Mesendoderm (in vitro differentiated cells): ENCODE measurements at regions not wholly inside any gene's neighbourhood (a gene's known extent, or its start where the extent isn't known, plus 50 kb on each side); places are given as distances from the start of the nearest gene placed in this dataset.

Source experiments
- DNase-seq: peaks from one replicate; pipeline ENCODE4 v3.0.0; 2013
- H2AK5ac ChIP-seq: 2 replicates; pipeline ENCODE4 v1.6.1; 2013; ENCODE audit warnings: low read length, inconsistent platforms
- H2BK120ac ChIP-seq: 2 replicates; pipeline ENCODE4 v1.6.1; 2013; ENCODE audit warnings: low read depth, mild to moderate bottlenecking, low read length, moderate library complexity, mixed read lengths
- H2BK15ac ChIP-seq: replicated peaks from 2 replicates; pipeline ENCODE4 v1.6.1; 2013; ENCODE audit warnings: low read depth, mild to moderate bottlenecking, moderate library complexity
- H2BK5ac ChIP-seq: 2 replicates; pipeline ENCODE4 v1.6.1; 2013; ENCODE audit warnings: low read length, inconsistent platforms
- H3K18ac ChIP-seq: 2 replicates; pipeline ENCODE4 v1.6.1; 2013; ENCODE audit warnings: mild to moderate bottlenecking, low read length, mixed read lengths
- H3K23ac ChIP-seq: one replicate; pipeline ENCODE4 v1.6.1; 2013; ENCODE audit warnings: low read length
- H3K27ac ChIP-seq: 2 replicates; pipeline ENCODE4 v1.5.1; 2013; ENCODE audit warnings: low read depth, mild to moderate bottlenecking, inconsistent platforms, low read length, moderate library complexity
- H3K27me3 ChIP-seq: 2 replicates; pipeline ENCODE4 v1.6.1; 2013; ENCODE audit warnings: low read length, control low read depth, mild to moderate bottlenecking, inconsistent platforms; ENCODE audit not compliant: insufficient read depth, poor library complexity
- H3K36me3 ChIP-seq: 2 replicates; pipeline ENCODE4 v1.6.1; 2013; ENCODE audit warnings: low read length, inconsistent platforms; ENCODE audit not compliant: control insufficient read depth, insufficient read depth
- H3K4ac ChIP-seq: one replicate; pipeline ENCODE4 v1.6.1; 2013; ENCODE audit warnings: low read depth, mild to moderate bottlenecking, low read length, moderate library complexity
- H3K4me1 ChIP-seq: 2 replicates; pipeline ENCODE4 v1.6.1; 2013; ENCODE audit warnings: low read depth, low read length, inconsistent platforms; ENCODE audit not compliant: control insufficient read depth
- H3K4me2 ChIP-seq: 2 replicates; pipeline ENCODE4 v1.6.1; 2013; ENCODE audit warnings: low read length
- H3K4me3 ChIP-seq: 2 replicates; pipeline ENCODE4 v1.5.1; 2013; ENCODE audit warnings: mild to moderate bottlenecking, low read length
- H3K56ac ChIP-seq: one replicate; pipeline ENCODE4 v1.6.1; 2013; ENCODE audit warnings: low read length
- H3K79me1 ChIP-seq: 2 replicates; pipeline ENCODE4 v1.6.1; 2013; ENCODE audit warnings: low read length, inconsistent platforms
- H3K79me2 ChIP-seq: 2 replicates; pipeline ENCODE4 v1.6.1; 2013; ENCODE audit warnings: mild to moderate bottlenecking, low read length; ENCODE audit not compliant: control insufficient read depth, insufficient read depth
- H3K9ac ChIP-seq: 2 replicates; pipeline ENCODE4 v1.6.1; 2013; ENCODE audit warnings: low read length, inconsistent platforms
- H4K5ac ChIP-seq: one replicate; pipeline ENCODE4 v1.6.1; 2013; ENCODE audit warnings: low read length
- H4K8ac ChIP-seq: one replicate; pipeline ENCODE4 v1.6.1; 2013; ENCODE audit warnings: low read depth, mild to moderate bottlenecking, control low read depth, low read length, moderate library complexity
- WGBS: extraction: QIAGEN DNeasy Blood & Tissue Kit; methylation state at CpG from one replicate; pipeline ENCODE4 v1.1.7; 2013; ENCODE audit warnings: low lambda C conversion rate, missing lambda C conversion rate; ENCODE audit not compliant: insufficient coverage; ENCODE audit errors: extremely low coverage; 5-methylcytosine and 5-hydroxymethylcytosine counted together

GRCh38 chr1:88186911-88187310 lies 497.2 kb upstream of the PKN2 start:
- no peak overlapping the region for H3K9ac ChIP-seq

GRCh38 chr1:88188038-88188437 lies 496.0 kb upstream of the PKN2 start:
- no peaks in the 10 kb centered on the region for H3K79me2 ChIP-seq
- H3K18ac ChIP-seq = no peak overlapping the region
- no peak overlapping the region for H3K4me2 ChIP-seq
- H3K36me3 ChIP-seq = no peaks in the 10 kb centered on the region
- H3K4ac ChIP-seq = no peak overlapping the region
- H3K27ac ChIP-seq = no peak overlapping the region
- no peaks in the 10 kb centered on the region for H3K79me1 ChIP-seq
- H2BK120ac ChIP-seq = no peak overlapping the region
- H3K23ac ChIP-seq = no peak overlapping the region
- H2BK15ac ChIP-seq = no peak overlapping the region
- no peaks in the 10 kb centered on the region for H3K4me1 ChIP-seq
- H3K9ac ChIP-seq = no peak overlapping the region
- H3K4me3 ChIP-seq = no peak overlapping the region
- no peak overlapping the region for H4K8ac ChIP-seq
- DNase-seq = no peak
- no peaks in the 10 kb centered on the region for H3K27me3 ChIP-seq
- H2BK5ac ChIP-seq = no peak overlapping the region
- no peak overlapping the region for H3K56ac ChIP-seq
- H2AK5ac ChIP-seq = no peak overlapping the region
- no peak overlapping the region for H4K5ac ChIP-seq

More at GRCh38 chr1:88186911-88187310, 497.2 kb upstream of the PKN2 start:
- no peak overlapping the region for H3K4me3 ChIP-seq
- no peak overlapping the region for H3K4me2 ChIP-seq
- H3K79me1 ChIP-seq = no peaks in the 10 kb centered on the region
- no peak overlapping the region for H4K8ac ChIP-seq
- no peak overlapping the region for H2BK120ac ChIP-seq
- no peaks in the 10 kb centered on the region for H3K4me1 ChIP-seq
- no peak overlapping the region for H2BK15ac ChIP-seq
- no peak overlapping the region for H3K56ac ChIP-seq
- H3K27me3 ChIP-seq = no peaks in the 10 kb centered on the region
- H2AK5ac ChIP-seq = no peak overlapping the region
- H3K4ac ChIP-seq = no peak overlapping the region
- H3K27ac ChIP-seq = no peak overlapping the region
- DNase-seq = no peak
- H2BK5ac ChIP-seq = no peak overlapping the region
- no peaks in the 10 kb centered on the region for H3K79me2 ChIP-seq
- H3K36me3 ChIP-seq = no peaks in the 10 kb centered on the region
- no peak overlapping the region for H4K5ac ChIP-seq
- H3K18ac ChIP-seq = no peak overlapping the region
- no peak overlapping the region for H3K23ac ChIP-seq

DNA sequence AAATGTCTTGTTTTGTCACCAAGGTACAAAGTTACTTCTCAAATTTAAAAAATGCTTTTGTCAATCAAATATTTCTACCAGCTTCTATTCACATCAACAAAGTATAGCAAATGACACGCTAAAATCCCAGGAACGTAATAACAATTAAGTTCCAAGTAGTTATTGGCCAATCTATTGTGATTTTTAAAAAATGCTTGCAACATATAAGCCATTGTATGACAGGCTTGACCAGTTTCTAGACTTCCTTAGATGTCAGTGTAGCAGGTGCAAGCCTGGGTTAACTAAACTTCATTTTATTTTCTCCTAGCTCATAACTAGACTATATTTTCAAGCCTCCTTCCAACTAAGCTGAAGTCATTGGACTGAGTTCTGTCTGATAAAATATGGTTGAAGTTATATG lies 494.5 kb upstream of the PKN2 start:
- H3K23ac ChIP-seq = no peak overlapping the region
- no peak overlapping the region for H3K56ac ChIP-seq
- no peak overlapping the region for H4K5ac ChIP-seq
- no peak overlapping the region for H3K4me3 ChIP-seq
- H2BK120ac ChIP-seq = no peak overlapping the region
- H2BK15ac ChIP-seq = no peak overlapping the region
- H3K18ac ChIP-seq = no peak overlapping the region
- no peak overlapping the region for H3K4me2 ChIP-seq
- H2BK5ac ChIP-seq = no peak overlapping the region
- no peak overlapping the region for H2AK5ac ChIP-seq
- no peak for DNase-seq
- no peak overlapping the region for H3K4ac ChIP-seq
- H4K8ac ChIP-seq = no peak overlapping the region
- H3K9ac ChIP-seq = no peak overlapping the region
- H3K79me2 ChIP-seq = no peaks in the 10 kb centered on the region
- no peak overlapping the region for H3K27ac ChIP-seq
- H3K36me3 ChIP-seq = no peaks in the 10 kb centered on the region
- no peaks in the 10 kb centered on the region for H3K27me3 ChIP-seq
- no peaks in the 10 kb centered on the region for H3K79me1 ChIP-seq
- no CpG with 5 or more reads among the region's 2 CpGs for WGBS
- no peaks in the 10 kb centered on the region for H3K4me1 ChIP-seq

DNA sequence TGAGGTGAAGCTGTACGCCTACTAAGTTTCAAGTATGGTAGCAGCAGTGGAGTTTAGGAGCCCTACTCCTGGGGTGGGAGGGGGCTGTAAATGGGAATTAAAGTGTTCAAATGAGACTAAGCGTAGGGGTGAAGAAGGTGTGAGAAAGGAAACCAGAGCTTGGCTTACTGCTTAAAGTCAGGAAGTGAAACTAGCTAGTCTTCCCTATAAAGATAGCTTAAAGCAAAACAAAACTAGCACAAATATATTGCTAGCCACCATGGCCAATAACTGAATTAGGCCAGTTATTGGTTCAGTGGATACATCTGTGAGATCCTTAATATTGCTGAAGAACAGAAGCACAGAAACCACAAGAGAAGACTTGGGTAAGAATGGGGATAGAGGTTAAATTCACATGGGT lies 492.2 kb upstream of the PKN2 start:
- H3K4me1 ChIP-seq = no peaks in the 10 kb centered on the region
- H3K27ac ChIP-seq = no peak overlapping the region
- H3K23ac ChIP-seq = no peak overlapping the region
- H3K27me3 ChIP-seq = no peaks in the 10 kb centered on the region
- H3K4me2 ChIP-seq = no peak overlapping the region
- H3K4ac ChIP-seq = no peak overlapping the region
- no peak overlapping the region for H4K5ac ChIP-seq
- H3K79me2 ChIP-seq = no peaks in the 10 kb centered on the region
- no peak overlapping the region for H3K18ac ChIP-seq
- H2BK120ac ChIP-seq = no peak overlapping the region
- no peaks in the 10 kb centered on the region for H3K36me3 ChIP-seq
- WGBS = no CpG with 5 or more reads among the region's 2 CpGs
- no peak overlapping the region for H2BK5ac ChIP-seq
- no peak overlapping the region for H4K8ac ChIP-seq
- no peak for DNase-seq
- H2BK15ac ChIP-seq = no peak overlapping the region
- H3K4me3 ChIP-seq = no peak overlapping the region
- H2AK5ac ChIP-seq = no peak overlapping the region
- H3K9ac ChIP-seq = no peak overlapping the region
- no peak overlapping the region for H3K56ac ChIP-seq
- H3K79me1 ChIP-seq = no peaks in the 10 kb centered on the region

DNA sequence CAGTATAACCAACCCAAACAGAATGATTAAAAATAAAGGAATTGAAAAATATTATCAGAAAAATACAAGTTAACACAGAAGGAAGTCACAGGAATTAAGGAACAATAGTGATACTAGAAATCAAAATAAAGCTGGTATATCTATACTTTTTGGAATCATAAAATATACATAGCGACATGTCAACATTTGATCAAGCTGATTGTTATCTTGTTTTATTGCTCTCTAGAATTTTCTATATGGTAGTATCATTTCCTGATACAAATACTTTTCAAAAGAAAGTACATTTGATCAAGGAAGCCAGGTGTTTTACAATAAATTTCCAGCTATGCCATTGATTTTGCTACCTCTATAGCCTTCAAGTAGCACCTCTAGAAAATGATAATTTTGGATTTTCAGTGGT lies 489.5 kb upstream of the PKN2 start:
- H3K79me2 ChIP-seq = no peaks in the 10 kb centered on the region
- H3K4ac ChIP-seq = no peak overlapping the region
- no peak overlapping the region for H3K27ac ChIP-seq
- H2BK15ac ChIP-seq = no peak overlapping the region
- H4K8ac ChIP-seq = no peak overlapping the region
- H3K36me3 ChIP-seq = no peaks in the 10 kb centered on the region
- H3K4me3 ChIP-seq = no peak overlapping the region
- no peak overlapping the region for H3K4me2 ChIP-seq
- no peaks in the 10 kb centered on the region for H3K79me1 ChIP-seq
- no peak for DNase-seq
- H3K9ac ChIP-seq = no peak overlapping the region
- WGBS = no CpG with 5 or more reads among the region's 1 CpG
- no peaks in the 10 kb centered on the region for H3K27me3 ChIP-seq
- no peak overlapping the region for H2BK5ac ChIP-seq
- no peak overlapping the region for H3K56ac ChIP-seq
- H3K18ac ChIP-seq = no peak overlapping the region
- no peaks in the 10 kb centered on the region for H3K4me1 ChIP-seq
- no peak overlapping the region for H2AK5ac ChIP-seq
- H2BK120ac ChIP-seq = no peak overlapping the region
- H4K5ac ChIP-seq = no peak overlapping the region
- no peak overlapping the region for H3K23ac ChIP-seq

GRCh38 chr1:88200545-88200944 lies 483.5 kb upstream of the PKN2 start:
- H3K79me1 ChIP-seq = no peaks in the 10 kb centered on the region
- H4K8ac ChIP-seq = no peak overlapping the region
- WGBS = no CpG with 5 or more reads among the region's 3 CpGs
- no peak overlapping the region for H2BK120ac ChIP-seq
- H2BK5ac ChIP-seq = no peak overlapping the region
- H3K18ac ChIP-seq = no peak overlapping the region
- H3K4me3 ChIP-seq = no peak overlapping the region
- H4K5ac ChIP-seq = no peak overlapping the region
- H3K4me1 ChIP-seq = no peaks in the 10 kb centered on the region
- H3K9ac ChIP-seq = no peak overlapping the region
- no peak overlapping the region for H2AK5ac ChIP-seq
- H3K36me3 ChIP-seq = no peaks in the 10 kb centered on the region
- H3K27ac ChIP-seq = no peak overlapping the region
- no peaks in the 10 kb centered on the region for H3K79me2 ChIP-seq
- H2BK15ac ChIP-seq = no peak overlapping the region
- no peak overlapping the region for H3K4ac ChIP-seq
- no peak for DNase-seq
- no peak overlapping the region for H3K23ac ChIP-seq
- H3K56ac ChIP-seq = no peak overlapping the region
- H3K27me3 ChIP-seq = no peaks in the 10 kb centered on the region
- no peak overlapping the region for H3K4me2 ChIP-seq
